GM12878 (cell line): ENCODE measurements at regions not wholly inside any gene's neighbourhood (a gene's known extent, or its start where the extent isn't known, plus 50 kb on each side); places are given as distances from the start of the nearest gene placed in this dataset.
"Not testable (repeated sequence)": the region's sequence is repeated elsewhere in the genome, so short reads cannot be mapped to it uniquely, and the experiment has no call there.

ENCODE experiments used
- EP300 ChIP-seq, 2 experiments: fragments of 150-350 bp in 1 of 2; IDR thresholded peaks; 2 replicates each; pipeline ENCODE4 v1.6.1; 2011 to 2012; ENCODE audit warnings: low read depth in 2 of 2, low read length in 2 of 2, borderline replicate concordance in 1 of 2, improper control_type of control experiment in 1 of 2, inconsistent platforms in 1 of 2; ENCODE audit not compliant: control insufficient read depth in 1 of 2
- GABPA ChIP-seq: IDR thresholded peaks from 2 replicates; pipeline ENCODE4 v1.6.1; 2014; ENCODE audit warnings: antibody characterized with exemption, low read depth, mild to moderate bottlenecking, inconsistent platforms
- MAX ChIP-seq: IDR thresholded peaks from 2 replicates; pipeline ENCODE4 v1.6.1; 2012; ENCODE audit warnings: low read depth, low read length, improper control_type of control experiment
- NR2C2 ChIP-seq: IDR thresholded peaks from 2 replicates; pipeline ENCODE4 v1.6.1; 2011; ENCODE audit warnings: borderline replicate concordance, low read depth; ENCODE audit not compliant: control insufficient read depth, insufficient read length
- NRF1 ChIP-seq: conservative IDR thresholded peaks from 2 replicates; pipeline ENCODE4 v1.6.1; 2011; ENCODE audit warnings: mild to moderate bottlenecking, low read depth, low read length, improper control_type of control experiment
- STAT3 ChIP-seq: IDR thresholded peaks from 2 replicates; pipeline ENCODE4 v1.6.1; 2011; ENCODE audit warnings: low read depth, low read length, improper control_type of control experiment
- ZNF24 ChIP-seq: fragments of 450-650 bp; IDR thresholded peaks from 2 replicates; pipeline ENCODE4 v1.6.1; 2017; ENCODE audit warnings: antibody characterized with exemption, mild to moderate bottlenecking
- TF ChIP-seq, protein P1 (sequence below): IDR thresholded peaks from 2 replicates; pipeline ENCODE4 v1.6.1; 2012; ENCODE audit warnings: mild to moderate bottlenecking, low read depth, low read length
- TF ChIP-seq, protein P2 (sequence below), 3 experiments: IDR thresholded peaks in 2 of 3; conservative IDR thresholded peaks in 1 of 3; 2 replicates each; pipeline ENCODE4 v1.5.1; 2011; ENCODE audit warnings: low read depth in 3 of 3, low read length in 3 of 3, mild to moderate bottlenecking in 3 of 3, control low read depth in 2 of 3, moderate library complexity in 2 of 3, inconsistent platforms in 1 of 3, mixed read lengths in 1 of 3; ENCODE audit not compliant: control insufficient read depth in 2 of 3, insufficient read depth in 1 of 3; ENCODE audit errors: extremely low read depth in 1 of 3
- TF ChIP-seq, protein P3 (sequence below): fragments of 450-650 bp; IDR thresholded peaks from 2 replicates; pipeline ENCODE4 v1.6.1; 2017; ENCODE audit warnings: mild to moderate bottlenecking

DNA sequence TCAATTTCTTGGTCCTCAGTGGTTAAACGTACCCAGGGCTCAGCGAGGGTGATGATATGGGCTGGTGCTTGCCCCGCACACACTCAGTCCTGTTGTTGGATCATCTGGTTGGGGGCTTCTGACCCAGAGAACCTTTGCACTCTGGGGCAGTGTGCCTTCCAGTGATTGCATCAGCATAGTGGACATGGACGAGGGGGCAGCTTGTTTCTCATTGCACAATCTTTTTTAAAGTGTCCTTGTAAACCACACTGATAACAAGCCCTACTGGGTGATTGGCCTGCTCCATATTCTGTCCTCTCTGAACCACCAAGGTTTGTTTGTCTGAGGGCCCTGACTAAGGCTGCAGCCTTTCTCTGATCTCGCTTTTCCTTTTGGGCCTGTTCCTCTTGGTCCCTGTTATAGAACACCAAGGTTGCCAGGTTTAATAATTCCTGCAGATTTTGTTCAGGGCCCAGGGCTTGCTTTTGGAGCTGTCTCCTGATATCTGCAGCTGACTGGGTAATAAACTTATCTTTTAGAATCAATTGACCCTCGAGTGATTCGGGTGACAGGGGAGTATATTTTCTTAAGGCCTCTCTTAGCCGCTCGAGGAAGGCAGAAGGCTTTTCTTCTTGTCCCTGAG, 101.6 kb downstream of the SH3GLB1 start:
- TF ChIP-seq STAT3; MAX; NRF1; EP300 (IDR thresholded peaks at IDR 0.05; ENCODE audit: borderline replicate concordance in 1 of 2, control insufficient read depth in 1 of 2, low read depth in 2 of 2, low read length in 2 of 2); ZNF24; NR2C2; GABPA: not testable (repeated sequence)
- TF ChIP-seq, protein P1, sequence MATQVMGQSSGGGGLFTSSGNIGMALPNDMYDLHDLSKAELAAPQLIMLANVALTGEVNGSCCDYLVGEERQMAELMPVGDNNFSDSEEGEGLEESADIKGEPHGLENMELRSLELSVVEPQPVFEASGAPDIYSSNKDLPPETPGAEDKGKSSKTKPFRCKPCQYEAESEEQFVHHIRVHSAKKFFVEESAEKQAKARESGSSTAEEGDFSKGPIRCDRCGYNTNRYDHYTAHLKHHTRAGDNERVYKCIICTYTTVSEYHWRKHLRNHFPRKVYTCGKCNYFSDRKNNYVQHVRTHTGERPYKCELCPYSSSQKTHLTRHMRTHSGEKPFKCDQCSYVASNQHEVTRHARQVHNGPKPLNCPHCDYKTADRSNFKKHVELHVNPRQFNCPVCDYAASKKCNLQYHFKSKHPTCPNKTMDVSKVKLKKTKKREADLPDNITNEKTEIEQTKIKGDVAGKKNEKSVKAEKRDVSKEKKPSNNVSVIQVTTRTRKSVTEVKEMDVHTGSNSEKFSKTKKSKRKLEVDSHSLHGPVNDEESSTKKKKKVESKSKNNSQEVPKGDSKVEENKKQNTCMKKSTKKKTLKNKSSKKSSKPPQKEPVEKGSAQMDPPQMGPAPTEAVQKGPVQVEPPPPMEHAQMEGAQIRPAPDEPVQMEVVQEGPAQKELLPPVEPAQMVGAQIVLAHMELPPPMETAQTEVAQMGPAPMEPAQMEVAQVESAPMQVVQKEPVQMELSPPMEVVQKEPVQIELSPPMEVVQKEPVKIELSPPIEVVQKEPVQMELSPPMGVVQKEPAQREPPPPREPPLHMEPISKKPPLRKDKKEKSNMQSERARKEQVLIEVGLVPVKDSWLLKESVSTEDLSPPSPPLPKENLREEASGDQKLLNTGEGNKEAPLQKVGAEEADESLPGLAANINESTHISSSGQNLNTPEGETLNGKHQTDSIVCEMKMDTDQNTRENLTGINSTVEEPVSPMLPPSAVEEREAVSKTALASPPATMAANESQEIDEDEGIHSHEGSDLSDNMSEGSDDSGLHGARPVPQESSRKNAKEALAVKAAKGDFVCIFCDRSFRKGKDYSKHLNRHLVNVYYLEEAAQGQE: not testable (repeated sequence)
- TF ChIP-seq, protein P2, sequence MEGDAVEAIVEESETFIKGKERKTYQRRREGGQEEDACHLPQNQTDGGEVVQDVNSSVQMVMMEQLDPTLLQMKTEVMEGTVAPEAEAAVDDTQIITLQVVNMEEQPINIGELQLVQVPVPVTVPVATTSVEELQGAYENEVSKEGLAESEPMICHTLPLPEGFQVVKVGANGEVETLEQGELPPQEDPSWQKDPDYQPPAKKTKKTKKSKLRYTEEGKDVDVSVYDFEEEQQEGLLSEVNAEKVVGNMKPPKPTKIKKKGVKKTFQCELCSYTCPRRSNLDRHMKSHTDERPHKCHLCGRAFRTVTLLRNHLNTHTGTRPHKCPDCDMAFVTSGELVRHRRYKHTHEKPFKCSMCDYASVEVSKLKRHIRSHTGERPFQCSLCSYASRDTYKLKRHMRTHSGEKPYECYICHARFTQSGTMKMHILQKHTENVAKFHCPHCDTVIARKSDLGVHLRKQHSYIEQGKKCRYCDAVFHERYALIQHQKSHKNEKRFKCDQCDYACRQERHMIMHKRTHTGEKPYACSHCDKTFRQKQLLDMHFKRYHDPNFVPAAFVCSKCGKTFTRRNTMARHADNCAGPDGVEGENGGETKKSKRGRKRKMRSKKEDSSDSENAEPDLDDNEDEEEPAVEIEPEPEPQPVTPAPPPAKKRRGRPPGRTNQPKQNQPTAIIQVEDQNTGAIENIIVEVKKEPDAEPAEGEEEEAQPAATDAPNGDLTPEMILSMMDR (IDR thresholded peaks at IDR 0.05 in 2 of 3, conservative IDR thresholded peaks at IDR 0.05 in 1 of 3; ENCODE audit: control insufficient read depth in 2 of 3, extremely low read depth in 1 of 3, insufficient read depth in 1 of 3, low read depth in 3 of 3, low read length in 3 of 3): not testable (repeated sequence)
- TF ChIP-seq, protein P3, sequence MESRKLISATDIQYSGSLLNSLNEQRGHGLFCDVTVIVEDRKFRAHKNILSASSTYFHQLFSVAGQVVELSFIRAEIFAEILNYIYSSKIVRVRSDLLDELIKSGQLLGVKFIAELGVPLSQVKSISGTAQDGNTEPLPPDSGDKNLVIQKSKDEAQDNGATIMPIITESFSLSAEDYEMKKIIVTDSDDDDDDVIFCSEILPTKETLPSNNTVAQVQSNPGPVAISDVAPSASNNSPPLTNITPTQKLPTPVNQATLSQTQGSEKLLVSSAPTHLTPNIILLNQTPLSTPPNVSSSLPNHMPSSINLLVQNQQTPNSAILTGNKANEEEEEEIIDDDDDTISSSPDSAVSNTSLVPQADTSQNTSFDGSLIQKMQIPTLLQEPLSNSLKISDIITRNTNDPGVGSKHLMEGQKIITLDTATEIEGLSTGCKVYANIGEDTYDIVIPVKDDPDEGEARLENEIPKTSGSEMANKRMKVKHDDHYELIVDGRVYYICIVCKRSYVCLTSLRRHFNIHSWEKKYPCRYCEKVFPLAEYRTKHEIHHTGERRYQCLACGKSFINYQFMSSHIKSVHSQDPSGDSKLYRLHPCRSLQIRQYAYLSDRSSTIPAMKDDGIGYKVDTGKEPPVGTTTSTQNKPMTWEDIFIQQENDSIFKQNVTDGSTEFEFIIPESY: not testable (repeated sequence)
